ENCODE measurements at regions not wholly inside any gene's neighbourhood (a gene's known extent, or its start where the extent isn't known, plus 50 kb on each side); places are given as distances from the start of the nearest gene placed in this dataset.
"Not testable (repeated sequence)": the region's sequence is repeated elsewhere in the genome, so short reads cannot be mapped to it uniquely, and the experiment has no call there.

GRCh38 chr16:50448981-50449380 is 80.2 kb upstream of the BRD7 start:
- H3K27ac ChIP-seq = no peak overlapping the region
- H3K36me3 ChIP-seq = no peaks in the 10 kb centered on the region
- H3K27me3 ChIP-seq = peaks cover 7% of the 10 kb centered on the region; the same call in 1 of the 2 replicates
- no peaks in the 10 kb centered on the region for H3K4me1 ChIP-seq
- no peak overlapping the region for H3K4me3 ChIP-seq
- DNase-seq = no peak
- no peaks in the 10 kb centered on the region for H3K9me3 ChIP-seq (replicated peaks)

- no peak overlapping the region for H3K4me3 ChIP-seq
- no peak overlapping the region for H3K27ac ChIP-seq
- peaks cover 7% of the 10 kb centered on the region; the same call in 1 of the 2 replicates for H3K27me3 ChIP-seq
- H3K9me3 ChIP-seq (replicated peaks) = no peaks in the 10 kb centered on the region
- H3K4me1 ChIP-seq = no peaks in the 10 kb centered on the region
- no peaks in the 10 kb centered on the region for H3K36me3 ChIP-seq
- no peak for DNase-seq
Observed at GRCh38 chr16:50448522-50448921, 79.7 kb upstream of the BRD7 start.

- not testable (repeated sequence) for H3K36me3 ChIP-seq; DNase-seq; H3K27me3 ChIP-seq; H3K27ac ChIP-seq; H3K9me3 ChIP-seq (replicated peaks); H3K4me3 ChIP-seq; H3K4me1 ChIP-seq
Observed at GRCh38 chr16:50447386-50447785, 78.6 kb upstream of the BRD7 start.

GRCh38 chr16:50446861-50447260 is 78.1 kb upstream of the BRD7 start:
- H3K27me3 ChIP-seq = peaks cover 7% of the 10 kb centered on the region; the same call in 1 of the 2 replicates
- no peak overlapping the region for H3K27ac ChIP-seq
- no peaks in the 10 kb centered on the region for H3K4me1 ChIP-seq
- no peak overlapping the region for H3K4me3 ChIP-seq
- DNase-seq = no peak
- no peaks in the 10 kb centered on the region; the same call in 1 of the 2 replicates for H3K9me3 ChIP-seq (replicated peaks)
- H3K36me3 ChIP-seq = no peaks in the 10 kb centered on the region

DNA sequence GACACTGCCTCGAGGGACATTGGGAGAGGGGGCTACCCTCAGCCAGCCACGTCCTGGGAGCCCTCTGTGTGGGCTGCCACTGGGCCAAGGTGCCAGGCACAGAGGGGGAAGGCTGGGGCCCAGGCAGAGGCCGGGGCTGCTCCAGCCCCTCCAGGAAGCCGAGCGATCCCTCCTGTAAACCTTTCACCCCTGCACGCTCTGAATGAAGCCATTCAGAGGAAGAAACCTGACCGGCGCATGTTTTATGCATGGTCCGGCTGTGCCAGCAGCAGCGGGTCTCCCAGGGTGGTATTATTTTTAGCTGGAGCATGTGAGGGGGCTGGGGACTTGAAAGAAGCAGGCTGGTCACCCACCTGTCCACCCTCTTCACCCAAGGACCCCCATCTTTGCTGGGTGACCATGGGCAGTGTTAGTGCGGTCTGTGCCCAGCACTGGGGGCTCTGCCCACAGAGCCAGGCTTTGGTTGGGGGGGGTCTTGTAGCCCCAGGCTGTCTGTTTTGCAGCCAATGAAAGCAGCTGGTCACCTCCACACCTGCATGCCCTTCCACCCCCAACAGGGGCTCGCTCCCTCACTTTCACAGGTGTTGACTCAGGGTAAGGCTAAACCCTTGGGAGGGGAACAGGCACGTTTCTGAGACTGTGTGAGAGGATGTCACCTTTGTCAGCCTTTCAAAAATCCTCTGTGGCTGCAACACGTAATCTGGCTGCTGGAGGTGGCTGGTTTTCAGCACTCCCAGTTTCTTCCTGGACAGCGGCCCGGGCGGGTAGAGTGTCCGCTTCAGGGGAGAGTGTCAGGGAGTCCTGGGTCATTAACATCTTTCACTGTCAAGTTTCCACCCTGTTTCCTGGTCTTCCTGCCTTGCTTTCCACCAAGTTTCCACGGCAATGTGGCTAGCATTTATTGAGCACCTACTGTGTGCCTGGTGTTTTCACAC is 77.1 kb upstream of the BRD7 start:
- Histone ChIP-seq H3K4me3 (no peak overlapping the region), H3K36me3 (no peaks in the 10 kb centered on the region), H3K9me3 (replicated peaks) (no peaks in the 10 kb centered on the region; the same call in 1 of the 2 replicates), H3K4me1 (no peaks in the 10 kb centered on the region), H3K27me3 (peaks cover 7% of the 10 kb centered on the region; the same call in 1 of the 2 replicates), H3K27ac (no peak overlapping the region)
- DNase-seq = no peak

DNA sequence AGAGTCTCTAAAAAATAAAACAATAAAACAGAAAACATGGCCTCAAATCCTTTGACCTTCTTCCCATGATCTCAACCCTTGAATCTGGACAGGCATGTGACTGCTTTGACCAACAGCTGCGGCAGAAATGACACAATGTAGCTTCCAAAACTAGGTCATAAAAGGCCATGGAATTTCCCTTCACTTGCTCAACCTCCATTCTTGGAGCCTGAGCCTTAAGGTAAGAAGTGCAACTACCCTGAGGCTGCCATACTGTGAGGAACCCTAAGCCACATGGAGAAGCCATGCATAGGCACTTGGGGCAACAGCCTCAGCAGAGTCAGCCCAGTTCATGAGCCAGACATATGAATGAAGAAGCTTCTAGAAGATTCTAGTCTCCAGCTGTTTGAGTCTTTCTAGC is 75.7 kb upstream of the BRD7 start:
- Histone ChIP-seq H3K27me3 (peaks cover 7% of the 10 kb centered on the region; the same call in 1 of the 2 replicates), H3K4me3 (no peak overlapping the region), H3K27ac (no peak overlapping the region), H3K4me1 (no peaks in the 10 kb centered on the region), H3K9me3 (replicated peaks) (no peaks in the 10 kb centered on the region; the same call in 1 of the 2 replicates), H3K36me3 (no peaks in the 10 kb centered on the region)
- DNase-seq = no peak

- H3K27ac ChIP-seq = no peak overlapping the region
- no peaks in the 10 kb centered on the region for H3K4me1 ChIP-seq
- H3K36me3 ChIP-seq = no peaks in the 10 kb centered on the region
- H3K4me3 ChIP-seq = no peak overlapping the region
- no peaks in the 10 kb centered on the region for H3K27me3 ChIP-seq
- DNase-seq = no peak
- H3K9me3 ChIP-seq (replicated peaks) = peaks cover 7% of the 10 kb centered on the region; the same call in 1 of the 2 replicates
Observed at GRCh38 chr16:50442221-50442620, 73.4 kb upstream of the BRD7 start.

GRCh38 chr16:50441486-50442157 is 72.8 kb upstream of the BRD7 start:
- peaks cover 7% of the 10 kb centered on the region; the same call in 1 of the 2 replicates for H3K9me3 ChIP-seq (replicated peaks)
- no peak overlapping the region for H3K4me3 ChIP-seq
- DNase-seq = no peak
- no peaks in the 10 kb centered on the region for H3K27me3 ChIP-seq
- H3K4me1 ChIP-seq = no peaks in the 10 kb centered on the region
- no peaks in the 10 kb centered on the region for H3K36me3 ChIP-seq
- no peak overlapping the region for H3K27ac ChIP-seq

GRCh38 chr16:50440991-50441390 is 72.2 kb upstream of the BRD7 start:
- Histone ChIP-seq H3K4me3 (no peak overlapping the region), H3K9me3 (replicated peaks) (peaks cover 7% of the 10 kb centered on the region; the same call in 1 of the 2 replicates), H3K36me3 (no peaks in the 10 kb centered on the region), H3K27ac (no peak overlapping the region), H3K4me1 (no peaks in the 10 kb centered on the region), H3K27me3 (no peaks in the 10 kb centered on the region)
- DNase-seq = no peak

GRCh38 chr16:50440531-50440930 is 71.7 kb upstream of the BRD7 start:
- Histone ChIP-seq H3K4me3 (no peak overlapping the region), H3K9me3 (replicated peaks) (peaks cover 7% of the 10 kb centered on the region; the same call in 1 of the 2 replicates), H3K4me1 (no peaks in the 10 kb centered on the region), H3K27ac (no peak overlapping the region), H3K27me3 (no peaks in the 10 kb centered on the region), H3K36me3 (no peaks in the 10 kb centered on the region)
- DNase-seq = no peak

DNA sequence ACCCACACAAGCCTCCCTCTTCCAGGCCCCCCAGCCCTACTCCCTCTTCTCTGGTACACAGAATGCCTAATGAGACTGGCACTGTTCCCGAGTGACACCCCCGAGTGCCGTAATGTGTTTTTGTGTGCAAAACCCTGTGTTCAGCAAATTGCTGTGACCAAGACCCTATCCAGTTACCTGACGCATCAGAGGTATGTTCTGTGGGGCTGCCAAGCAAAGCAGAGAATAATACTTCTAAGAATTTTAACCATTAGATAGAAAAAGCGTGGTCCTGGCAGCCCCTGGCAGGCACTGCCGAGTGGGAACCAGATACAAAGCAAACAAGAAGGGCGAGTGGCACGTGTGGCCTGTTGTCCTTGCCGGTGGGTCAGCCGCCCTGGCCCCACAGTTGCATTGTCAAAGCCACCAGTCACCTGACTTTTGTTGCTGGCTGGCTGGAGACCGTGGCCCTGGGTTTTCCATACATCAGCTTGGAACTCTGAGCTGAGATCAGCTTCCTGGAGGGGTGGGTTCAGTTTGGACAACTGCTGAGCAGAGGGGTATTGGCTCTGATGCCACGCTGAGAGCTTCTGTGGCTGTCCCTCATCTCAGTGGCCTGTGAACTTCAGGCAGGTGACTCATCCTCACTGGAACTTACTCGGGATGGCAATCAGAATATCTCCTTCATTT is 69.1 kb upstream of the BRD7 start:
- peaks cover 7% of the 10 kb centered on the region; the same call in 1 of the 2 replicates for H3K9me3 ChIP-seq (replicated peaks)
- no peak overlapping the region for H3K27ac ChIP-seq

DNA sequence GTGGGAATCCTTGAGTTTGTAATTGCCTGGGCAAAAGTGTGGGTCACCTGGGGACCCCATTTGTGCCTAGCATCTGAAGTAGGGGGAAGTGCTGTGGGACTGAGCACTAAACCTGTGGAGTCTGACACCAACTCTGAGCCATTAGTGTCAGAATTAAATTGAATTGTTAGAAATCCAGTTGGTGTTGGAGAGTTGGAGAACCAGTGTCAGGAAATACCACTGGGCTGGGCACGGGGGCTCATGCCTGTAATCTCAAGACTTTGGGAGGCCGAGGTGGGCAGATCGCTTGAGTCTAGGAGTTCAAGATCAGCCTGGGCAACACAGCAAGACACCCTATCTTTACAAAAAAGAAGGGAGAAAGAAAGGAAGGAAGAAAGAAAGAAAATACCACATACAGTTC is 67.5 kb upstream of the BRD7 start:
- no peaks in the 10 kb centered on the region for H3K36me3 ChIP-seq
- H3K27ac ChIP-seq = no peak overlapping the region
- H3K27me3 ChIP-seq = peaks cover 5% of the 10 kb centered on the region; the same call in 1 of the 2 replicates
- H3K4me3 ChIP-seq = no peak overlapping the region
- H3K9me3 ChIP-seq (replicated peaks) = peaks cover 7% of the 10 kb centered on the region; the same call in 1 of the 2 replicates
- no peak for DNase-seq
- no peaks in the 10 kb centered on the region for H3K4me1 ChIP-seq

More for the DNA sequence above, 69.1 kb upstream of the BRD7 start:
- no peak for DNase-seq
- Histone ChIP-seq H3K4me1 (no peaks in the 10 kb centered on the region), H3K4me3 (no peak overlapping the region), H3K36me3 (no peaks in the 10 kb centered on the region), H3K27me3 (no peaks in the 10 kb centered on the region)

GRCh38 chr16:50434872-50435478 is 66.2 kb upstream of the BRD7 start:
- H3K4me3 ChIP-seq = no peak overlapping the region

GRCh38 chr16:50430076-50430475 is 61.3 kb upstream of the BRD7 start:
- Histone ChIP-seq H3K36me3 (no peaks in the 10 kb centered on the region), H3K27me3 (peaks cover 8% of the 10 kb centered on the region; the same call in 1 of the 2 replicates), H3K4me1 (no peaks in the 10 kb centered on the region), H3K27ac (no peak overlapping the region), H3K9me3 (replicated peaks) (no peaks in the 10 kb centered on the region), H3K4me3 (no peak overlapping the region)
- no peak for DNase-seq

More at GRCh38 chr16:50434872-50435478, 66.2 kb upstream of the BRD7 start:
- DNase-seq = no peak
- H3K36me3 ChIP-seq = no peaks in the 10 kb centered on the region
- H3K27me3 ChIP-seq = peaks cover 5% of the 10 kb centered on the region; the same call in 1 of the 2 replicates
- H3K27ac ChIP-seq = no peak overlapping the region
- H3K9me3 ChIP-seq (replicated peaks) = peaks cover 7% of the 10 kb centered on the region; the same call in 1 of the 2 replicates
- H3K4me1 ChIP-seq = no peaks in the 10 kb centered on the region

Measured in SJCRH30 (cell line).